ENCODE measurements at regions not wholly inside any gene's neighbourhood (a gene's known extent, or its start where the extent isn't known, plus 50 kb on each side); places are given as distances from the start of the nearest gene placed in this dataset.
"Not testable (repeated sequence)": the region's sequence is repeated elsewhere in the genome, so short reads cannot be mapped to it uniquely, and the experiment has no call there.

DNA sequence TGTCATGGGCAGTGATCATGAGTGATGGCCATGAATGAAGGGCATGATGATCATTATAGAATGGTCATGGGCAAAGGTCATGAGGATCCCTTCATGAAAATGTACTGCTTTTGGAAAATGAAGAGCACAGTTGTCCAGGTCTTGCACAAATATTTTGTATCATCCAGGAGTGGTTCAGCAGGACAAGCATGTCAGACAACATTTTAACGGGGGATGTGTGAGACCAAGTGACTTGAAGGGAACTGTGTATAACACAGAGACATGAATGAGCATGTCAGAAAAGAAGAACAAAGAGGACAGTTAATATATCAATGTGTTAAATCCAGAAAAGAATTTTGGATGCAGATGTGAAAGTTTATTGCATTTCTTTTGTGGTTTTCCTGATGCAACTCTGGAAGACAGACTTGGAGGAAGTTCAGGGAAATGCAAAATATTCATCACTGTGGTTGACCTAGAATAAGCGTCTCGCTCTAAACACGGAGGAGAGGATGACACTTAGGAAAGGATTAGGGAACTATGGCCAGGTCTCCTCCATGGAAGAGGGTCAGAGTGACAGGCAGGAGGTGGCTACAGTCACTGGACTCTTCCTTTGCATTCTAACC, 116.1 kb upstream of the IRX4 start:
- no peak for DNase-seq

DNA sequence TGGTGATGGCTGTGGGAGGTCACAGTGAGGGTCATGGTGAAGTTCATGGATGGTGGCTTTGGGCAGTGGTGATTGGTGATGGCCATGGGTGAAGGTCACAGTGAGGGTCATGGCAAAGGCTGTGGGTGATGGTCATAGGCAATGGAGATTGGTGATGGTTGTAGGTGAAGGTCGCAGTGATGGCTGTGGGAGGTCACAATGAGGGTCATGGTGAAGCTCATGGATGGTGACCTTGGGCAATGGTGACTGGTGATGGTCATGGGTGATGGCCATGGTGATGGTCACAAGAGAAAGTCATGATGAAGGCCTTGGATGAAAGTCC, 115.6 kb upstream of the IRX4 start:
- DNase-seq = no peak

DNA sequence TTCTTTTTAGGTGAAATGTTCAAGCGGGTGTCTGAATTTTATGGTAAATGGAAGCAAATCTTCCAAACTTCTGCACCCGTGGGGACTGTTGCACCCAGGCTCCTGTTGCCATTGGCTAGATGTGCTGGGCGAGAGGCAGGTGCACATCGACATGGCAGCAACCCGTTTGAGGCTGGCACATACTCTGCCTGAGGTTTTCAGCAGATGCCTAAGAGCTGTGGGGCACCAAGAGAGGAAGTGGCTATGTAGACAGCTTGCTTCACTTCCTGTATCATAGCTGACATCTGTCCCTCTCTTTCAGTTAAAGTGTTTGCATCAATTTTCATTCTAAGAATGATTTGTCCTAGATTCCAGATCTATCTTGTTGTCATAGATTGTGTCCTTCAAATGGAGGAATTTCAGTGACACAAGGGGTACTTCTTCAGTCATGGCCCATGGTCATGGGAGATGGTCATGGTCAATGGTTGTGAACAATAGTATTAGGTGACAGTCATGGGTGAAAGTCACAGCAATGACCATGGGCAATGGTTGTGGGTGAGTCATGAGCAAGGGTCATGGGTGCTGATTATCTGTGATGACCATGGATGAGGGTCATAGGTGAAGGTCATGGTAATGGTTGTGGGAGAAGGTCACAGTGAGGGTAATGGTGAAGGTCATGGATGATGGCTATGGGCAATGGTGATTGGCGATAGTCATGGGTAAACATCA, 115.1 kb upstream of the IRX4 start:
- DNase-seq = no peak

DNA sequence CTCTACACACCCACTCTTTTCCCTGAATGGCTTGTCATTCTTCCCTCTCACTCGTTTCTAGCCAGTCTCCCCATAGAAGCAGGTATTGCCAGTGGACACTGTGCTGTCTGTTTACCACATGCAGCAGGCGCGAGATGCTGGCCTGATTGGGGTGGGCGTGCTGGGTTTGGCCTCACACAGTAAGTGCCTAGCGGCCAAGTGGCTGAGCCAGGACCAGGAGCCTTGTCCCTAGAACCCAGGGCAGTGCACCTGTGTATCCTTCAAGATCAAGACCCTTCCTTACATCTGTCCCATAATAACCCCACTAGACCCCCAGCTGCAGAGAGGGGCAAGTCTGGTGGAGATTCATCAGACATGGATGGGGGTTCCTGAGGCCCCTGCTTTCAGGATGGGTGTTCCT, 112.8 kb upstream of the IRX4 start:
- no peak for DNase-seq

DNA sequence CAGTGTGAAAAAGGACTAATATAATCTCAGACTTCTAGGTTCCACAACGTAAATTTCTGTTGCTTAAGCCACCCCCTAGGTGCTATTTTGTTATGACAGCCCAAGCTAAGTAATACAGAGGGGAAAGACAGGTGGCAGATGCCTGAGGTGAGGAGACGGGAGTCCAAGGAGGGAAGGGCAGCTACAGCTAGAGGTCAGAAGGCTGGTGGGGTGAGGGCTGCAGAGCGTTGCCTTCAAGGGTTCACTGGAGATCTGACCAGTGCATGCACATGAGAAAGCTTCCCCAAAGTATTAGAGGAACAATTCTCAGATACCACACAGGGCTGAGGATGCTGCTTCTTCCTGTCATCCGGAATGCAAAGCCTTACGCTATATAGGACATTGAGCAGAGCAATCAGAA, 104.7 kb upstream of the IRX4 start:
- no peak for DNase-seq

DNA sequence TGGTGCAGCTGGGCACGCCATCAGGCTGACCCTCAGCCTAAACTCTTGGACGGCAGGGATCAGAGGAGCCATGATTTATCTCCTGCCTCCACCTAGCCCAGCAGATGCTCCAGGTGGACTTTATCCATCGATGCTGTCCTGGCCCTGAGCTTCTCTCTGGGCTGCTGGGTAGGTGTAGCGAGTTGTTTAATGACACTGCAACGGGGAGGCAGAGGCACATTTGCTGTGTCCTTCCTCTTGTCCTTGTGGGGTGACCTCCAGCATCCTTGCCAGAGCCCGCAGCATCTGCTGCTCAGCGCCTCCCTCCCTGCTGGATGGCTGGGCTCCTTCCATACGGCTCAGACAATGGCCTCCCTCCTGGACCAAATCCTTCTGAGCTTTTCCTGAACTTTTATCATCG, 103.1 kb upstream of the IRX4 start:
- no peak for DNase-seq

DNA sequence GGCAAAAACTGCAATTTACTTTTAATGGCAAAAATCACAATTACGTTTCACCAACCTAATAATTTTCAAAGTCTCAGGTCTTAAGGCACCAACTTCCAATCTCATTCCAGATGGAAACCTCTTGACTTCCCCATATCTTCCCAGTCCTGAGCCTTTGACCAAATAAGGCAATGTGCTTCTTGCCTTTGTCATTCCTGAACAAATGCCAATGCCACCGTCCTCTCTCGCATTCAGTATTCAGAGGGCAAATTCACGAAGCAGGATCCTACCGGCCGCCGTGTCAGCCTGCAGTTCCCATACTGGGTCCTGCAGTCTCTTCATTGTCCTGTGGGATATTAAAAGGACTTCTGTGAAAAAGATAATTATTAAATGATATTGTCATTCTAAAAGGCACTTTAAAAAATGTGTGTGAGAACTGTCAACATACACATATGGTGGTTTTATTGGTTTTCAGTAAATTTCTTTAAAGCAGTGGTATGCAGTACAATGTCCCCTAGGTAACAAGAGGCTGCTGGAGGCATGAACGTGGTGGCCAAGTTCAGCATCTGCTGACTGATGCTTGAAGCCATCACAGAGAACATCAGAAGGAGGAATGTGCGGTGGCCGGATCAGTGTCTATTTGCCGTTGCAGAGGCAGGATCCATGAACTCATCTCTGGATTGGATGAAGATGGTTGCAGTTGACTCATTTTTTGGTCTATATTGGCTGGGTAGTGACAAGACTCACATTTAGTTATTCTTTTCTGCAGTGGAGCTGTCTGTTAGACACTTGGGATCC, 101.4 kb upstream of the IRX4 start:
- no peak for DNase-seq

DNA sequence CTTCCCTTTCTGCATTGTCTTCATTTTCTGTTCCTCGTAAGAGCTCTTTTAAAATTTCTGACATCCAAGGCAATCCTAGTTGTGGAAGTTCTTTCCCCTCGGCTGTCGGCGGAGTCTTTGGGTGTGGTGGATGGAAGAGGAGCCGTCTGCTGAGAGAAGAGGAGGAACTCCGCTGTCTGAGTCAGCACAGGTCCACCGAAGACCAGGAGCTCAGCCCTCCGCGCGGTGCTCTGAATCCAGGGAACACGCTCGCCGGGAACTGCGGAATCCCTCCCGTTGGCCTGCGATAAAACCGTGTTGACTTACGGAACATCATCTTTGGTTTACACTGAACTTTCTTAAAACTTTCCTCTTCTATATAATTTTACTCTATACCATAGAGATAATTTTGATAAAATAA, 100.7 kb upstream of the IRX4 start:
- DNase-seq = no peak

DNA sequence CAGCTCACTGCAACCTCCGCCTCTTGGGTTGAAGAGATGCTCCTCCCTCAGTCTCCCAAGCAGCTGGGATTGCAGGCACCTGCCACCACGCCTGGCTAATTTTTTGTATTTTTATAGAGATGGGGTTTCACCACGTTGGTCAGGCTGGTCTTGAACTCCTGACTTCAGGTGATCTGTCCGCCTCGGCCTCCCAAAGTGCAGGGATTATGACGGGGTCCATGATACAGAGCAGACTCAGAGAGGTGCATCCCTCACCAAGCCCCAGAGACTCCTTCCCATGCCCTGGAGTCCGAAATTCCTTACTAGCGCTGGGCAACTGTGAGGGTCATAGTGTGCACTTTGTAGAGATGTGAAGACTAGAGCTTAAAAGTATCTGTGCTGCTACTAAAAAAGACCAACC, 99.8 kb upstream of the IRX4 start:
- DNase-seq = not testable (repeated sequence)

DNA sequence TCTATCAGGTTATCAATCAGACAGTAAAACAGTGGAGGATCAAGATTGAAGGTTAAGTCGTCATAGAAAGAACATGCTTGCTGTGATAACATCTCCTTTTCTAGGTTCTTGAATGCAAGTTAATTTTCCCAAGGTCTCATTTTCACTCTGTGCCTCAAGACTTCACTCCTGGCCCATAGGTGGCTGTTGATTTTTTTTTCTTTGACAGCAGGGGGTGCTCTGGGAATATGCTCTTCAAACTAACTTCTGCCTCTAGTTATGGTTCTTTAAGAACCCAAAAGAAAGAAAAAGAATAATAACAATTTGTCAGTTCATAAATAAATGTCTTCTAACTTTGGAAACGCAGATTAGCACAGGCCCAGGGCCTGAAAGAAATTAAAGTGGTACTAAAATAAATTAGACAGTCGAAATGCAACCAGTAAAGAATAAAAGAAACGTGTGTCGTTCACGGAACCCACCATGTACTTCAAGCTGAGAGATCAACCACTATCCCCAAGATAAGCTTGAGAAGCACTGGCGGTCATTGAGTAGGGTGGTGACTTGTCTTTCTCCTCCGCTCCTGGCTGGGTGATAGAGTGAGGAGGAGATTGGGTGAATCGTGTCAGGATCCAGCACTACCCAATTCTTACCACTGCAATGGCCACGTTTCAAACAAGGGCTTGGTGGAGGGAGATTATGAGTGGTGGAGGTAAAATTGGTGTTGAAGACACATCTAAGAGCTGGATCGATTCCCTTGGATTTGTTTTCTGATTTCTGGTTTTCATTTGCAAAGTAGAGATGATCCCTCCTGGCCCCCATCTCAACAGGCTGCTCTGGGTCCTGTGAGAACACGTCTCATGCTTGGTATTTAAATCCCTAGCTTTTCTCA, 93.4 kb upstream of the IRX4 start:
- no peak for DNase-seq

DNA sequence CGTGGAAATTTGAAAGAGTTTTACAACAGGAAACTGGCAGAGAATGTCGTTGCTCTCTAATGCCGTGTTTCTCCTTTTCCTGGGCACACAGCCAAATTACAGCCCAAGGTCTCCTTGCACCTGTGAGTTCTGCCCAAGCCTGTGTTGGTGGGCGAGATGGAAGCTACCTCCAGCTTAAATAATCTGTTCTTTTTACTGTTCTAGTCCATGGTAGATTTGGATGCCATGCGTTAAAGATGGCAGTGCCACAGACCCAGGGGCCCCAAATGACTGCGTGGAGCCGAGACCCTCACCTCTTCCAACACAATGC, 92.6 kb upstream of the IRX4 start:
- DNase-seq = no peak

DNA sequence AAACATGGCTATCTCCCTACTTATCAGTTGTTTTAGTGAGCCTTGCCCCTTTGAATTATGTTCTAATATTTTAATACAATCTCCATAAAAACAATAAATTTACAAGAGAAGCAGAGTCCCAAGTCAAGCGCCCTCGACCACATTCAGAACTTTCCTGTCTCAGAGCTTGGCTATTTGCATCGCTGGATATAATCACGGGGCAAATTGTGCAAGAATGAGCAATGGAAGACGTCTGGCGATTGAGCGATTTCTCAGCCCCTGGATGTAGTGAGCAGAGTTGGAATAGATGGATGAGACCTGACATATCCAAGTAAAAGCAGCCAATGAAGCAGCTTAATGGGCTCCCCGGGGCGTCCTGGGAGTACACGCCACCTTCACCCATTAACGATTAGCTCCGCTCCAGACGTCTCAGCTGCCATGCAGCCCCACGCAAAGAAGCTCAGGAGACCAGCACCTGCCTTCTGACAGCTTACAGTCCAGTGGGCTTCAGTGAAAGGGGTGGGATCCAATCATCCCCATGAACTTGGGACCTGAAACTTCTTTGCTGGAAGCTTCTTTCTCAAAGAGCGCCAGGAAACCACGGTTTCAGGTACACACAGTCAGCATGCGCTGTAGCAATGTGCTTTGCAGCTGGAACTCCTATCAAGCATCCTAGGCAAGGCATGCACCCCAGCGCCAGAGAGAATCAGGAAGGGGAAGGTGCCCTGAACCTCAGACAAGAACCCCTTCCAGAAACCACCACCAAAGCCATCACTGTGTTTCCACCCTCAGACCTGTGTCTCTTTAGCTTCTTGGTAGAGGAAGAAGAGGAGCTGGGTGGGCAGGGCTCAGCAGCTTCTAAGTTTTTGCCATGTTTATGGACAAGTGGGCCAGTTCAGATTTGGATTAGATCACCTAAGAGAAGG, 92.0 kb upstream of the IRX4 start:
- DNase-seq = no peak

DNA sequence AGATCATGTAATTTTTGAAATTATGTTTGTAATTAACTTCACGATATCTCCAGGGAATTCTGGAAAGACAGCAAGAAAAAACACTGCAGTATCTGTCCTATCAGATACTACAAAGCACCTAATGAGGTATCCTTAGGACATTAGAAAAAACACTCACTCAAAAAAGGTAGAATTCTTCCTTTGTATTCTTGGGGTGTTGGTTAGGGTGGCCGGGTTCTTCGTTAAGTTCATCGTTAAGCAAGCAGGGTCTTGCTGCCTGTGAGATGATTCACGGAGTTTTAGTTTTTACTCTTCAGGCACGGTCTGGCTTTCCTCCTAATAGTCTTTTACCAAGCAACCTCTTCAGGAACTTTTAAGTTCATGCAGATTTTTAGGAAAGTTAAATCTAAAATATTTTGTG, 91.4 kb upstream of the IRX4 start:
- no peak for DNase-seq

DNA sequence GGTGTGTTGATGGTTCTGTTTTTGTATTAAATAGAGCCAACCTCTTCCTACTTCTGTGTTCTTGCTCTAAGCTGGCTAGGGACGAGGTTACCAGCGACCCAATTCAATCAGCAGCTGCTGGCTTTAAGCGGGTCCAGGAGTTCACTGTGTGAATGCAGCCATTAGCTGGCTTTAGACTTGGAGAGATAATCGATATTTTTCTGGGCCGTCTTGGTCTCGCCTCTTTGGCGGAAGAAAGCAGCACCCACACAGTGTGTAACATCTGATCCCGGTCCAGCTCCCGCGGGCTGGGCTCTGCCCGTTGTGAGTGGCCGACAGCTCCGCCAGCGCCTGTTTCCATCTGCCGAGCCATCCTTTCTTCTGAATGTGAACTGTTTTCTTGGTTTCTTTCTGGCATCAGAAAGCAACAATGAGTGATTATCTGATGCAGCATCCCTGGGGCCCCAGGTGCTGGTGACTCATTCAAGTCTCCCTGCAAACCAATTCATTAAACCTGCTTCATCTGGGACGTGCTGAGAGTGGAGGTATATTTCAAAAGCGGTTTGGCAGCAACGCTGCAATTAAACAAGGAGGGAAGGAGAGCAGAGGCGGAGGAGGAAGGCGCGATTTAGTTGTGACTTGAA, 90.8 kb upstream of the IRX4 start:
- no peak for DNase-seq

DNA sequence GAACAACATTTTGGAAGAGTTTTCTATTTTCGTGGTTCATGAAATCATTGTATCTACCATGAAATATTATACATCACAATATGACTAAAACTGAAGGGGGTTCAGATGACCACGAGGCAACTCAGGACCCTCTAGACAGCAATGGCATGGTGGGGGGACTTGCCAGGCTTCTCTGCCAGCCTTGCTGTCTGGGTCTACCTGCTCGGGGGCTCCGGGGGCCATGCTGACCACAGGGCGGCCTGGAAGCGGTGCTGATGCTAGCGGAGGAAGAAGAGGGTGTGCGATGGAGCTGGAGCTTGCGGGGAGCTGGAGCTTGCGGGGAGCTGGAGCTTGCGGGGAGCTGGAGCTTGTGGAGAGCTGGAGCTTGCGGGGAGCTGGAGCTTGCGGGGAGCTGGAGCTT, 89.2 kb upstream of the IRX4 start:
- DNase-seq = no peak

DNA sequence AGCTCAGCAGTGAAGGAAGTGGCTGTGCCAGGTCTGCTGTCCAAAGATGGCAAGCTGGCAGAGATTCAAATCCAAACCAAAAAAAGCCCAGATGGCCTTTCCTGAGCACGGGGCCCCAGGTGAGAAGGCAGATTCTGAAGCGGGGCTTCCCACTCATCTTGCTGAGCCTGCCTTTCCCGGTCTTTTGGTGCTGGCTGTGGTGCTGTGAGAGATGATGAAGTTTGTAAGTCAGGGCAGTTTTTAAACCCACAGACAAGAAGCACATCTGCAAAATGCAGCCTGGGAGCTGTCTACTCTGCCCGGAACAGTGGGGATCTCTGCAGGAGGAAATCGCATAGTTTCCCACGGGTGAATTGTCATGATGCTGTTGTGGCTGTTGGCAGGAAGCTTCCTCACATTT, 85.0 kb upstream of the IRX4 start:
- no peak for DNase-seq

DNA sequence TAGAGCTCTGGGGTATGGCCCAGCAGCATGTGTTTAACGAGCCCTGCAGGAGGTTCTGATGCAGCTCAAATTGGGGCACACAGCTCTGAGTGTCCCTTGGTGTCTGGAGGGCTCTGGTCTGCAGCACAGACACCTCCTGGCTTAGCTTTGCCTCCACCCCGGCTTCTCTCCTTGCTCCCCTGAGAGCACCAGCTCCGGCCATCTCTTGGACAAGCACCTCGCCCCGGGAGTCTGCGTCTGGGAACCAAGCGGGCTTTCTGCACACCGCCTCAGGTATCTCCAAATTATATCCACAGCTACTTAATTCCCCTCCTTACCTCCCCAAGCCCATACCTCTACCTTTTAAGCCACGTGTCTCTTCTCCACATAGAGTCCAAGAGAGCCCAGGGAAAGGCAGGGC, 83.7 kb upstream of the IRX4 start:
- no peak for DNase-seq

DNA sequence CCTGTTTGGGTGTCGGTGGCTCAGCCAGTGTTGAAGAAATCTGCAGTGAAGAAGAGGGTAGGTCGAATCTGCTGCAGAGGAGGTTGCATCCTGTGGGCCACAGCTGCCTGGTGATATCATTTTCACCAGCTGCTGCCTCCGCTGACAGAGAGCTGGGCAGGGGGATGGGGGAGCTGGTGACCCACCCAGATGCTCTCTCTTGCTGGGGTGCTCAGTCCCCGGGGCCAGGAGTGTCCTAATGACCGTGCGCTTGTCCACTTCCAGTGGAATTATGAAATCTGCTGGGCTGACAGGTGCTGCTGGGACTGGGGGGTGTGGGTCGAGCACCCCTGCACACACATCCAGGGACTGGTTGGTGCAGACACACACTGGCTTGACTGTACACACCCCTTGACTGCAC, 83.2 kb upstream of the IRX4 start:
- no peak for DNase-seq

DNA sequence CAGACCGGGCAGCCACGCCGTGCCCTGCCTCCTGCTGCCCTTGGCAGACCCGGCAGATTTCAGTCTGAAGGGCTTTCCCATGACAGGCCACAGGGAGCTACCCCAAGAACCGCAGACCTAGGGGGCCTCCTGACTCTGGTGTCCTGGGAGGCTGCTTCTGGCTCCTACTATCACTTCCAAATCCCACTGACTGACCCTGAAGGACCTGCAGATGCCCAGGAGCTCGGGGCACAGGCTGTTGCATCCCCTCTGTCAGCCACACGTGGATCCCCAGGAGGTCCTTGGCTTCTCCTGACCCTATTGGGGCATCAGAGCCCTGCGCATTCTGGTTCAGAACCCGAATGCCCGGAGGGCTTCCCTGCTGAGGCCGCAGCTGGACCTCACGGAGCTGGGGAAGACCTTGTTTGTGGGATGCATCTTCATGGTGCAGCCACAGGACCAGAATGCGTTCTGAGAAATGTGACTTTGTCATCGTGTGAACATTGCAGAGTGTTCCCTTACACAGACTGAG, 81.3 kb upstream of the IRX4 start:
- no peak for DNase-seq

DNA sequence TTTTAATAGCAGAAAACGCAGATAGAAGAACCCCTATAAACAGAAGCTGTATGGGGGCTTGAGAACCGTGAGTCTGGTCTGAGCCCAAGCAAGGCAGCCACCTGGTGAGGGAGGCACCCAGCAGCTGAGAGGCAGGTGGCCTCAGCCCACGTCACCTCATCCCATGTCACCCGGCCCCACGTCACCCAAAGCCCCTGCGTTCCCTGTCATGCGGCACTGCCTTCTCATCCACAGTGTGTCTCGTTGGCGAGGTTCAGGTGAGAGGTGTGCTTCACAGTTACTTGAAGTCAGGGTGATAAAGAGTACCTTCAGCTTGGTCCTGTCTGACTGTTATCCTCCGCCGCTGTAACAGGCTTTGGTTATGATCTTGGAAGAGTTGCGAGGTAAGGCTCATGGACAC, 80.6 kb upstream of the IRX4 start:
- no peak for DNase-seq

DNA sequence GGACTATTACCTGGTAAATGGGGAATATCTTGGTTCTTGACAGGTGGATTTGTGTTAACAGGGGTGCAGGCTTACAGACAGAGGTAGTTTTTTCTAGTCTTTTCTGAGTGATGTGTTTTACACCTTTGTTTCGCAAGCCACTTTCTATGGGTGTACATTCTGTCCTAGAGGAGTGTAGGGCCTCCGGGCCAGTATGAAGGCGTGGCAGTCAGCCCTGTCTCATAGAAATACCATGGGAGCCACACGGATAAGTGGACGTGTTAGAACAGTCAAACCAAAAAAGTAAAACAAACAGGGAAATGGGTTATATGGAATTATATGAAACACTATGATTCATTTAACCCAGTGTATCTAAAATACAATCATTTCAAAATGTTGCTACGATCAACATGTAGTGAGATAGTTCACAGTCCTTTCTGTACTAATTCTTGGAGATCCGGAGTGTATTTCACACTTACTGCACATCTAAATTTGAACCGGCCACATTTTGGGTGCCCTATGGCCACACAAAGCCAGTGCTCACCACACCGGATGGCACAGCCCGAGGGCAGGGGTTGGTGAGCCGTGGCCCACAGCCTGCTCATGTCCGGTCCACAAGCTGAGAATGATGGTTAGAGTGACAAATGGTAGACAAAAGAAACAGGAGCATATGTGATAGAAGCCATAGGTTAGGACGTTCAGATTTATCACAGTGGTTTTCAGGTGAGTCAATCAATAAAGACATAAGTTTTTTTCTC, 80.1 kb upstream of the IRX4 start:
- DNase-seq = no peak

Data from activated CD4-positive, alpha-beta T cell treated with anti-CD3 and anti-CD28 coated beads for 4 hours (primary cell).